HG03064 (cell line): ENCODE measurements at regions not wholly inside any gene's neighbourhood (a gene's known extent, or its start where the extent isn't known, plus 50 kb on each side); places are given as distances from the start of the nearest gene placed in this dataset.
A peak's percentile ranks its signal among the peaks of the same experiment; 100 is the strongest.
"Not testable (repeated sequence)": the region's sequence is repeated elsewhere in the genome, so short reads cannot be mapped to it uniquely, and the experiment has no call there.

Experiments used
- ATAC-seq: cut with Tn5 transposase; IDR thresholded peaks from one replicate; pipeline ENCODE4 v1.9.1; 2021; ENCODE audit warnings: low read depth; ENCODE audit not compliant: unreplicated experiment

- ATAC-seq: not testable (repeated sequence)
These were observed 131.8 kb downstream of the KDR start for GRCh38 chr4:54993473-54994026.

GRCh38 chr4:54992266-54992665, 133.1 kb downstream of the KDR start:
- ATAC-seq: no peak

- no peak for ATAC-seq
These were observed 136.7 kb downstream of the KDR start for GRCh38 chr4:54988655-54989054.

- no peak for ATAC-seq
These were observed 139.1 kb downstream of the KDR start for GRCh38 chr4:54986095-54986846.

- ATAC-seq: no peak
These were observed 148.7 kb downstream of the KDR start for GRCh38 chr4:54976682-54977081.

- ATAC-seq: no peak
These were observed 149.4 kb downstream of the KDR start for GRCh38 chr4:54976031-54976430.

- ATAC-seq: no peak
These were observed 151.6 kb downstream of the KDR start for GRCh38 chr4:54973784-54974183.

- ATAC-seq: no peak
These were observed 153.9 kb downstream of the KDR start for GRCh38 chr4:54971474-54971950.

- no peak for ATAC-seq
These were observed 158.1 kb downstream of the KDR start for GRCh38 chr4:54967289-54967688.

- ATAC-seq: no peak
These were observed 163.9 kb downstream of the KDR start for GRCh38 chr4:54961357-54961975.

- no peak for ATAC-seq
These were observed 165.7 kb downstream of the KDR start for GRCh38 chr4:54959651-54960116.

GRCh38 chr4:54959131-54959530, 166.3 kb downstream of the KDR start:
- ATAC-seq: no peak

GRCh38 chr4:54958236-54958635, 167.2 kb downstream of the KDR start:
- no peak for ATAC-seq

- no peak for ATAC-seq
These were observed 170.6 kb downstream of the KDR start for GRCh38 chr4:54954656-54955388.

- ATAC-seq: no peak
These were observed 178.7 kb downstream of the KDR start for GRCh38 chr4:54946741-54947140.

- no peak for ATAC-seq
These were observed 179.6 kb downstream of the KDR start for GRCh38 chr4:54945838-54946237.

- no peak for ATAC-seq
These were observed 182.7 kb downstream of the KDR start for GRCh38 chr4:54942721-54943120.

- peak; percentile 76 for ATAC-seq
These were observed 183.3 kb downstream of the KDR start for GRCh38 chr4:54941994-54942552.

- ATAC-seq: no peak
These were observed 184.2 kb downstream of the KDR start for GRCh38 chr4:54940996-54941865.

GRCh38 chr4:54937501-54937900, 187.9 kb downstream of the KDR start:
- ATAC-seq: no peak
